ENCODE measurements at regions not wholly inside any gene's neighbourhood (a gene's known extent, or its start where the extent isn't known, plus 50 kb on each side); places are given as distances from the start of the nearest gene placed in this dataset.
"Not testable (repeated sequence)": the region's sequence is repeated elsewhere in the genome, so short reads cannot be mapped to it uniquely, and the experiment has no call there.

- in situ Hi-C loops (cut with HindIII; ENCODE audit: low pct_unique_long_range_greater_than_20kb, low sequenced_read_pairs) = no loop called here
- no peak for DNase-seq (ENCODE audit: low read depth)
These were observed 514.7 kb upstream of the GRIN3A start for GRCh38 chr9:102253099-102253498.

- in situ Hi-C loops (cut with HindIII; ENCODE audit: low pct_unique_long_range_greater_than_20kb, low sequenced_read_pairs) = no loop called here
- DNase-seq (ENCODE audit: low read depth) = no peak
These were observed 506.5 kb upstream of the GRIN3A start for GRCh38 chr9:102244916-102245315.

- no peak for DNase-seq (ENCODE audit: low read depth)
- in situ Hi-C loops (cut with HindIII; ENCODE audit: low pct_unique_long_range_greater_than_20kb, low sequenced_read_pairs) = no loop called here
These were observed 499.1 kb upstream of the GRIN3A start for GRCh38 chr9:102237520-102237919.

GRCh38 chr9:102237094-102237493 is 498.6 kb upstream of the GRIN3A start:
- in situ Hi-C loops (cut with HindIII; ENCODE audit: low pct_unique_long_range_greater_than_20kb, low sequenced_read_pairs) = no loop called here

GRCh38 chr9:102227416-102227815 is 489.0 kb upstream of the GRIN3A start:
- DNase-seq (ENCODE audit: low read depth); in situ Hi-C loops (cut with HindIII; ENCODE audit: low pct_unique_long_range_greater_than_20kb, low sequenced_read_pairs): not testable (repeated sequence)

More at GRCh38 chr9:102237094-102237493, 498.6 kb upstream of the GRIN3A start:
- no peak for DNase-seq (ENCODE audit: low read depth)

GRCh38 chr9:102225841-102226441 is 487.5 kb upstream of the GRIN3A start:
- in situ Hi-C loops (cut with HindIII; ENCODE audit: low pct_unique_long_range_greater_than_20kb, low sequenced_read_pairs) = no loop called here
- no peak for DNase-seq (ENCODE audit: low read depth)

GRCh38 chr9:102223320-102224136 is 485.1 kb upstream of the GRIN3A start:
- in situ Hi-C loops (cut with HindIII; ENCODE audit: low pct_unique_long_range_greater_than_20kb, low sequenced_read_pairs); DNase-seq (ENCODE audit: low read depth): not testable (repeated sequence)

GRCh38 chr9:102209176-102209575 is 470.7 kb upstream of the GRIN3A start:
- in situ Hi-C loops (cut with HindIII; ENCODE audit: low pct_unique_long_range_greater_than_20kb, low sequenced_read_pairs) = no loop called here
- DNase-seq (ENCODE audit: low read depth) = no peak

- in situ Hi-C loops (cut with HindIII; ENCODE audit: low pct_unique_long_range_greater_than_20kb, low sequenced_read_pairs) = no loop called here
These were observed 468.0 kb upstream of the GRIN3A start for GRCh38 chr9:102206432-102206831.

GRCh38 chr9:102205251-102205650 is 466.8 kb upstream of the GRIN3A start:
- in situ Hi-C loops (cut with HindIII; ENCODE audit: low pct_unique_long_range_greater_than_20kb, low sequenced_read_pairs) = no loop called here
- no peak for DNase-seq (ENCODE audit: low read depth)

More at GRCh38 chr9:102206432-102206831, 468.0 kb upstream of the GRIN3A start:
- no peak for DNase-seq (ENCODE audit: low read depth)

- no peak for DNase-seq (ENCODE audit: low read depth)
- in situ Hi-C loops (cut with HindIII; ENCODE audit: low pct_unique_long_range_greater_than_20kb, low sequenced_read_pairs) = no loop called here
These were observed 463.7 kb upstream of the GRIN3A start for GRCh38 chr9:102202126-102202525.

GRCh38 chr9:102185962-102186361 is 447.5 kb upstream of the GRIN3A start:
- in situ Hi-C loops (cut with HindIII; ENCODE audit: low pct_unique_long_range_greater_than_20kb, low sequenced_read_pairs) = no loop called here
- DNase-seq (ENCODE audit: low read depth) = no peak

GRCh38 chr9:102185371-102185770 is 446.9 kb upstream of the GRIN3A start:
- DNase-seq (ENCODE audit: low read depth) = no peak
- in situ Hi-C loops (cut with HindIII; ENCODE audit: low pct_unique_long_range_greater_than_20kb, low sequenced_read_pairs) = no loop called here

- no peak for DNase-seq (ENCODE audit: low read depth)
- in situ Hi-C loops (cut with HindIII; ENCODE audit: low pct_unique_long_range_greater_than_20kb, low sequenced_read_pairs) = no loop called here
These were observed 440.4 kb upstream of the GRIN3A start for GRCh38 chr9:102178811-102179210.

GRCh38 chr9:102174202-102174601 is 435.8 kb upstream of the GRIN3A start:
- DNase-seq (ENCODE audit: low read depth); in situ Hi-C loops (cut with HindIII; ENCODE audit: low pct_unique_long_range_greater_than_20kb, low sequenced_read_pairs): not testable (repeated sequence)

- in situ Hi-C loops (cut with HindIII; ENCODE audit: low pct_unique_long_range_greater_than_20kb, low sequenced_read_pairs) = no loop called here
- no peak for DNase-seq (ENCODE audit: low read depth)
These were observed 425.8 kb upstream of the GRIN3A start for GRCh38 chr9:102164247-102164646.

GRCh38 chr9:102153081-102153480 is 414.6 kb upstream of the GRIN3A start:
- in situ Hi-C loops (cut with HindIII; ENCODE audit: low pct_unique_long_range_greater_than_20kb, low sequenced_read_pairs); DNase-seq (ENCODE audit: low read depth): not testable (repeated sequence)

- in situ Hi-C loops (cut with HindIII; ENCODE audit: low pct_unique_long_range_greater_than_20kb, low sequenced_read_pairs) = no loop called here
- DNase-seq (ENCODE audit: low read depth) = no peak
These were observed 397.3 kb upstream of the GRIN3A start for GRCh38 chr9:102135768-102136167.

- in situ Hi-C loops (cut with HindIII; ENCODE audit: low pct_unique_long_range_greater_than_20kb, low sequenced_read_pairs) = no loop called here
These were observed 386.0 kb upstream of the GRIN3A start for GRCh38 chr9:102124465-102124864.

GRCh38 chr9:102114557-102114956 is 376.1 kb upstream of the GRIN3A start:
- no peak for DNase-seq (ENCODE audit: low read depth)
- in situ Hi-C loops (cut with HindIII; ENCODE audit: low pct_unique_long_range_greater_than_20kb, low sequenced_read_pairs) = no loop called here

More at GRCh38 chr9:102124465-102124864, 386.0 kb upstream of the GRIN3A start:
- no peak for DNase-seq (ENCODE audit: low read depth)
